ENCODE measurements at regions not wholly inside any gene's neighbourhood (a gene's known extent, or its start where the extent isn't known, plus 50 kb on each side); places are given as distances from the start of the nearest gene placed in this dataset.
"Not testable (repeated sequence)": the region's sequence is repeated elsewhere in the genome, so short reads cannot be mapped to it uniquely, and the experiment has no call there.

DNA sequence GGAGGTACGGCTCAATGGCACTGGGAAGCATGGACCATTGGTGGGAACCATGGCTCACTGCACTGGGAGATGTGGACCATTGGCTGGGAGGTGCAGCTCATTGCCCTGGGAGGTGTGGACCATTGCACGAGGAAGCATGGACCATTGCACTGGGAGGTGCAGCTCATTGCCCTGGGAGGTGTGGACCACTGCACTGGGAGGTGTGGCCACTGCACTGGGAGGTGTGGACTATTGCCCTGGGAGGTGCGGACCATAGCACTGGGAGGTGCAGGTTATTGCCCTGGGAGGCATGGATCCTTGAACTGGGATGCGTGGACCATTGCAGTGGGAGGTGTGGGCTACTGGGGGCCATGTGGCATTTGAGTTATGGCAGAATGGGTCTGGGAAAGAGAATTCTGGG is 195.4 kb upstream of the PLGLB1 start:
- TF ChIP-seq, protein P1, sequence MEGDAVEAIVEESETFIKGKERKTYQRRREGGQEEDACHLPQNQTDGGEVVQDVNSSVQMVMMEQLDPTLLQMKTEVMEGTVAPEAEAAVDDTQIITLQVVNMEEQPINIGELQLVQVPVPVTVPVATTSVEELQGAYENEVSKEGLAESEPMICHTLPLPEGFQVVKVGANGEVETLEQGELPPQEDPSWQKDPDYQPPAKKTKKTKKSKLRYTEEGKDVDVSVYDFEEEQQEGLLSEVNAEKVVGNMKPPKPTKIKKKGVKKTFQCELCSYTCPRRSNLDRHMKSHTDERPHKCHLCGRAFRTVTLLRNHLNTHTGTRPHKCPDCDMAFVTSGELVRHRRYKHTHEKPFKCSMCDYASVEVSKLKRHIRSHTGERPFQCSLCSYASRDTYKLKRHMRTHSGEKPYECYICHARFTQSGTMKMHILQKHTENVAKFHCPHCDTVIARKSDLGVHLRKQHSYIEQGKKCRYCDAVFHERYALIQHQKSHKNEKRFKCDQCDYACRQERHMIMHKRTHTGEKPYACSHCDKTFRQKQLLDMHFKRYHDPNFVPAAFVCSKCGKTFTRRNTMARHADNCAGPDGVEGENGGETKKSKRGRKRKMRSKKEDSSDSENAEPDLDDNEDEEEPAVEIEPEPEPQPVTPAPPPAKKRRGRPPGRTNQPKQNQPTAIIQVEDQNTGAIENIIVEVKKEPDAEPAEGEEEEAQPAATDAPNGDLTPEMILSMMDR (IDR thresholded peaks at IDR 0.05): not testable (repeated sequence)
- TF ChIP-seq POLR2A (IDR thresholded peaks at IDR 0.05): not testable (repeated sequence)
